ENCODE measurements at regions not wholly inside any gene's neighbourhood (a gene's known extent, or its start where the extent isn't known, plus 50 kb on each side); places are given as distances from the start of the nearest gene placed in this dataset.

DNA sequence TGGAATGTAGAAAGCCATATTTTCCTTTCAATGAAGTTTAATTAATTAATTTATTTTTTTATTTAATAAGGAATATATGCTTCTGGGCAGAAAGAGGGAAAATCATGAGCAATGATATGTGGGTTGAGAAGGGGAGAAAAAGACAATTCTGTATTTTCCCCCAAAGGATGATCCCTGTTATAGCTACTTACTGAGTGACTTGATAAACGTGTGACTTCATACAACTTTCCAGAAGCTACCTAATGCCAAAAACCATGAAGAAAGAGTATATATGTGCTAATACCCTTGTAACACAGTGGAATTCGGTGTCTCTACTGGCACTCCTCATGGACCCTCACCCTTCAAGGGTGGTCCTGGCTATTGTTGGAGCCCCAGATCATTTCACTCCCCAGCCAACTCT lies 335.0 kb upstream of the KLF4 start:
- peaks cover 4% of the 10 kb centered on the region; the same call in 1 of the 2 replicates for H3K4me1 ChIP-seq (ENCODE audit: insufficient read depth, low read length)
- TF ChIP-seq CTCF (conservative IDR thresholded peaks at IDR 0.05): no peak
- H2AFZ ChIP-seq (ENCODE audit: low read length): no peak overlapping the region
- H3K79me2 ChIP-seq (ENCODE audit: insufficient read depth, low read length): no peaks in the 10 kb centered on the region
- Mint-ChIP-seq H3K4me1 (peaks cover 24 to 26% of the 10 kb centered on the region in 2 experiments), H3K4me3 (no peak overlapping the region), H3K27me3 (ENCODE audit: low read depth) (peaks cover 3% of the 10 kb centered on the region; the same call in 1 of the 2 replicates), H3K9me3 (no peaks in the 10 kb centered on the region; a peak in 1 of 5 replicates), H3K36me3 (ENCODE audit: insufficient read depth in 1 of 3, low read depth in 3 of 3) (no peaks in the 10 kb centered on the region; a peak in 1 of 7 replicates), H3K27ac (no peak overlapping the region)
- H4K20me1 ChIP-seq (ENCODE audit: control insufficient read depth, insufficient read depth, insufficient read length): no peaks in the 10 kb centered on the region
- H3T11ph ChIP-seq (ENCODE audit: low read length): no peak overlapping the region
- H3K27me3 ChIP-seq (ENCODE audit: insufficient read depth, low read length): no peaks in the 10 kb centered on the region
- no peak overlapping the region for H3K27ac ChIP-seq (ENCODE audit: insufficient read length, low read depth, low read length)
- H3K18ac ChIP-seq (ENCODE audit: insufficient read length, low read depth, low read length): no peak overlapping the region
- no peaks in the 10 kb centered on the region for H3K9me3 ChIP-seq (ENCODE audit: control insufficient read depth, low read depth, low read length)
- H3K4me2 ChIP-seq (ENCODE audit: insufficient read depth, insufficient read length, low read length): no peak overlapping the region
- H4K5ac ChIP-seq (ENCODE audit: insufficient read length, low read depth, low read length): no peak overlapping the region
- no peaks in the 10 kb centered on the region for H3K23me2 ChIP-seq (ENCODE audit: insufficient read length, low read depth, low read length, poor library complexity, severe bottlenecking)
- H2BK15ac ChIP-seq (ENCODE audit: low read depth, low read length): no peak overlapping the region
- no peak overlapping the region for H3K4ac ChIP-seq (ENCODE audit: low read depth, low read length)
- H3K23ac ChIP-seq (ENCODE audit: insufficient read length, low read depth, low read length): no peak overlapping the region
- H4K8ac ChIP-seq (replicated peaks; ENCODE audit: insufficient read length, low read depth, low read length): no peak overlapping the region
- H2BK5ac ChIP-seq (ENCODE audit: insufficient read length, low read length): no peak overlapping the region
- H2BK20ac ChIP-seq (ENCODE audit: low read depth, low read length, poor library complexity, severe bottlenecking): no peak overlapping the region
- no peak overlapping the region for H2AK5ac ChIP-seq (ENCODE audit: insufficient read length, low read length)
- H3K79me1 ChIP-seq (ENCODE audit: insufficient read depth, low read depth, low read length, poor library complexity, severe bottlenecking): no peaks in the 10 kb centered on the region
- no CpG with 5 or more reads among the region's 2 CpGs for WGBS (ENCODE audit: extremely low coverage, insufficient read length, low lambda C conversion rate)
- no peak overlapping the region for H3K14ac ChIP-seq (ENCODE audit: insufficient read depth, low read length)
- H4K91ac ChIP-seq (ENCODE audit: insufficient read length, low read depth, low read length): no peak overlapping the region
- H2BK12ac ChIP-seq (ENCODE audit: insufficient read length, low read depth, low read length): no peak overlapping the region
- H3K56ac ChIP-seq (ENCODE audit: insufficient read length, low read depth, low read length): no peak overlapping the region
- H3K9ac ChIP-seq (ENCODE audit: extremely low read depth, insufficient read length, low read length): no peak overlapping the region
- DNase-seq: no peak
- no peak overlapping the region for H2BK120ac ChIP-seq (ENCODE audit: low read depth, low read length, poor library complexity, severe bottlenecking)
